K562 (cell line): ENCODE measurements at regions not wholly inside any gene's neighbourhood (a gene's known extent, or its start where the extent isn't known, plus 50 kb on each side); places are given as distances from the start of the nearest gene placed in this dataset.

Experiments used
- EP400 ChIP-seq: fragments of 450-650 bp; IDR thresholded peaks from 2 replicates; pipeline ENCODE4 v1.6.1; 2017; ENCODE audit warnings: antibody characterized with exemption, mild to moderate bottlenecking, moderate library complexity
- ETV5 ChIP-seq: sonication (generic); formaldehyde crosslinking; IDR thresholded peaks from 2 replicates; pipeline ENCODE4 v1.4.0; 2020; ENCODE audit warnings: low read depth, mild to moderate bottlenecking, missing genetic modification reagents
- SFPQ ChIP-seq: fragments of 200-400 bp; formaldehyde crosslinking; IDR thresholded peaks from 2 replicates; pipeline ENCODE4 v1.6.1; 2017; ENCODE audit warnings: mild to moderate bottlenecking, low read depth, low read length, moderate library complexity
- SMARCB1 ChIP-seq: IDR thresholded peaks from 2 replicates; pipeline ENCODE4 v1.6.1; 2011; ENCODE audit warnings: improper control_type of control experiment, low read depth; ENCODE audit not compliant: insufficient read length
- SP1 ChIP-seq: sonication (generic); formaldehyde crosslinking; IDR thresholded peaks from 2 replicates; pipeline ENCODE4 v1.8.1; 2022; ENCODE audit warnings: mild to moderate bottlenecking, missing genetic modification reagents
- ZBTB12 ChIP-seq: fragments of 250-450 bp; sonication (Bioruptor Pico); IDR thresholded peaks from 2 replicates; pipeline ENCODE4 v1.4.0; 2020
- ZNF277 ChIP-seq: fragments of 250-450 bp; sonication (Bioruptor Pico); IDR thresholded peaks from 2 replicates; pipeline ENCODE4 v1.8.0; 2022; ENCODE audit warnings: inconsistent platforms, mild to moderate bottlenecking, moderate library complexity, borderline replicate concordance
- TF ChIP-seq, protein P1 (sequence below): fragments of 250-450 bp; sonication (Bioruptor Pico); IDR thresholded peaks from 2 replicates; pipeline ENCODE4 v1.8.0; 2021; ENCODE audit warnings: borderline replicate concordance, mild to moderate bottlenecking, moderate library complexity; ENCODE audit not compliant: poor library complexity, severe bottlenecking
- TF ChIP-seq, protein P2 (sequence below): fragments of 250-450 bp; sonication (Bioruptor Pico); IDR thresholded peaks from 2 replicates; pipeline ENCODE4 v1.8.0; 2021; ENCODE audit warnings: moderate library complexity, mild to moderate bottlenecking, inconsistent platforms
- TF ChIP-seq, protein P3 (sequence below): fragments of 250-450 bp; sonication (Bioruptor Pico); IDR thresholded peaks from 2 replicates; pipeline ENCODE4 v1.5.0; 2021

DNA sequence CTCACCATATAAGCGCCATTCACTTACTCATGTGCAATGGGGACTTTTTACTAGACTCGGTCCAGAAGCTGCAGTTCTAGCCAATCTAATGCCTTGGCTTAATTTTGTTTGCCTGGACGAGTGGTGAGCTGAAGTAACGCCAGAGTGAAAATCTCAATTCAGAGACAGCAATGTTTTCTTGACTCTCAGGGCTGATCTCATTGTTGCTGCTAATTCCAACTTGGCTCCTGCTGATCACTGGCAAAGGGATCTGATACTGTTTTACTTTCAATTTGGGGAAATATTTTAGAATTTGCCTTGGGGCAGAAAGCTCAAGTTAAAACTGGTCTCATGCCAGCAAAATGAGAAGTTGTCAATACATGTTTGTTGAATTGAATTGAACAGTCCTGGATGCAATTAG is 906.6 kb upstream of the CDH2 start (continued):
- no peak for TF ChIP-seq EP400
- no peak for TF ChIP-seq SFPQ
- TF ChIP-seq SP1 = no peak
- TF ChIP-seq ZBTB12 (CRISPR knock-in tag) = no peak
- no peak for TF ChIP-seq ZNF277 (CRISPR knock-in tag)
- TF ChIP-seq, protein P1, sequence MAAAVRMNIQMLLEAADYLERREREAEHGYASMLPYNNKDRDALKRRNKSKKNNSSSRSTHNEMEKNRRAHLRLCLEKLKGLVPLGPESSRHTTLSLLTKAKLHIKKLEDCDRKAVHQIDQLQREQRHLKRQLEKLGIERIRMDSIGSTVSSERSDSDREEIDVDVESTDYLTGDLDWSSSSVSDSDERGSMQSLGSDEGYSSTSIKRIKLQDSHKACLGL (CRISPR knock-in tag) = no peak
- TF ChIP-seq SMARCB1 = no peak
- TF ChIP-seq, protein P2, sequence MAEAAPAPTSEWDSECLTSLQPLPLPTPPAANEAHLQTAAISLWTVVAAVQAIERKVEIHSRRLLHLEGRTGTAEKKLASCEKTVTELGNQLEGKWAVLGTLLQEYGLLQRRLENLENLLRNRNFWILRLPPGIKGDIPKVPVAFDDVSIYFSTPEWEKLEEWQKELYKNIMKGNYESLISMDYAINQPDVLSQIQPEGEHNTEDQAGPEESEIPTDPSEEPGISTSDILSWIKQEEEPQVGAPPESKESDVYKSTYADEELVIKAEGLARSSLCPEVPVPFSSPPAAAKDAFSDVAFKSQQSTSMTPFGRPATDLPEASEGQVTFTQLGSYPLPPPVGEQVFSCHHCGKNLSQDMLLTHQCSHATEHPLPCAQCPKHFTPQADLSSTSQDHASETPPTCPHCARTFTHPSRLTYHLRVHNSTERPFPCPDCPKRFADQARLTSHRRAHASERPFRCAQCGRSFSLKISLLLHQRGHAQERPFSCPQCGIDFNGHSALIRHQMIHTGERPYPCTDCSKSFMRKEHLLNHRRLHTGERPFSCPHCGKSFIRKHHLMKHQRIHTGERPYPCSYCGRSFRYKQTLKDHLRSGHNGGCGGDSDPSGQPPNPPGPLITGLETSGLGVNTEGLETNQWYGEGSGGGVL (CRISPR knock-in tag) = no peak
- TF ChIP-seq ETV5 = no peak
- TF ChIP-seq, protein P3, sequence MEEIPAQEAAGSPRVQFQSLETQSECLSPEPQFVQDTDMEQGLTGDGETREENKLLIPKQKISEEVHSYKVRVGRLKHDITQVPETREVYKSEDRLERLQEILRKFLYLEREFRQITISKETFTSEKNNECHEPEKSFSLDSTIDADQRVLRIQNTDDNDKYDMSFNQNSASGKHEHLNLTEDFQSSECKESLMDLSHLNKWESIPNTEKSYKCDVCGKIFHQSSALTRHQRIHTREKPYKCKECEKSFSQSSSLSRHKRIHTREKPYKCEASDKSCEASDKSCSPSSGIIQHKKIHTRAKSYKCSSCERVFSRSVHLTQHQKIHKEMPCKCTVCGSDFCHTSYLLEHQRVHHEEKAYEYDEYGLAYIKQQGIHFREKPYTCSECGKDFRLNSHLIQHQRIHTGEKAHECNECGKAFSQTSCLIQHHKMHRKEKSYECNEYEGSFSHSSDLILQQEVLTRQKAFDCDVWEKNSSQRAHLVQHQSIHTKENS (CRISPR knock-in tag) = no peak
